Left renal pelvis (tissue), 4 donors: ENCODE measurements at regions not wholly inside any gene's neighbourhood (a gene's known extent, or its start where the extent isn't known, plus 50 kb on each side); places are given as distances from the start of the nearest gene placed in this dataset.
"Not testable (repeated sequence)": the region's sequence is repeated elsewhere in the genome, so short reads cannot be mapped to it uniquely, and the experiment has no call there.

Experiments
- DNase-seq, 4 donors: peaks; one replicate each; pipeline ENCODE4 v3.0.0-alpha.2; 2013; ENCODE audit warnings: low read depth in 4 of 4, low spot score in 3 of 4

DNA sequence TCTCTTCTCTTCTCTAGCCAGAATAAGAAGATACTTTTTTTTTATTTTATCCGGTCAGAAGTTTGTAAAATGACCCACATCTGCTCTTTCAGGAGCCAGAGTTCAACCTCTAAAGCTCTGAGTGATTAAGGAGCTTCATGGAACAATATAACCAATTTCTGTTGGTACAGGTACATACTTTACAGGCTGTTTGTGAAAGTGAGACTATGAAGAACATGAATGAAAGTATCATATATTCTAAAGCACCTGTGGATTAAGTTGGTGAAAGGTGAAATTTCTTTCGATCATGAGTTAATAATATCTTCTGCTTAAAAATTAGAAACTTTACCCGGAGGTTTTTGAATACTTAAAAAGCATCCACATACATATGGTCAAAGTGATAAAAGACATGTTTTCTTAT lies 65.2 kb downstream of the DMRT2 start:
- DNase-seq: no peak

DNA sequence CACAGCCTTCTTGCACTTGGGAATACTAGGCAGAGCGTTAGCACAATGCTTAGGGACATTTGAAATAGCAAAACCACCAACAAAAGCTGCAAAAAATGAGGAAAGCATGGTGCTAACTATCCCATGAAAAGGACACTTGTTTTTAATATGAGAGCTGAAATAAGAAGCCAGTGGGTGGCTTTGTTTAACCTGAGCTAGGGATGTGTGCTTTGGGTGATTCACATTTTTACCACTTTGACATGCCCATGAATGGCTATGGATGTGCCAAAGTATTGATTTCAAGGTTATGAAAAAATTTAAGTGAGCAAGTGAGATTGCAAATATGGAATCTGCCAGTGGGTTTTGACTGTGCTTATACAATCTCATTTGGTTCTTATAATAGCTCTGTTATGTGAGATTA lies 67.3 kb downstream of the DMRT2 start:
- no peak for DNase-seq

DNA sequence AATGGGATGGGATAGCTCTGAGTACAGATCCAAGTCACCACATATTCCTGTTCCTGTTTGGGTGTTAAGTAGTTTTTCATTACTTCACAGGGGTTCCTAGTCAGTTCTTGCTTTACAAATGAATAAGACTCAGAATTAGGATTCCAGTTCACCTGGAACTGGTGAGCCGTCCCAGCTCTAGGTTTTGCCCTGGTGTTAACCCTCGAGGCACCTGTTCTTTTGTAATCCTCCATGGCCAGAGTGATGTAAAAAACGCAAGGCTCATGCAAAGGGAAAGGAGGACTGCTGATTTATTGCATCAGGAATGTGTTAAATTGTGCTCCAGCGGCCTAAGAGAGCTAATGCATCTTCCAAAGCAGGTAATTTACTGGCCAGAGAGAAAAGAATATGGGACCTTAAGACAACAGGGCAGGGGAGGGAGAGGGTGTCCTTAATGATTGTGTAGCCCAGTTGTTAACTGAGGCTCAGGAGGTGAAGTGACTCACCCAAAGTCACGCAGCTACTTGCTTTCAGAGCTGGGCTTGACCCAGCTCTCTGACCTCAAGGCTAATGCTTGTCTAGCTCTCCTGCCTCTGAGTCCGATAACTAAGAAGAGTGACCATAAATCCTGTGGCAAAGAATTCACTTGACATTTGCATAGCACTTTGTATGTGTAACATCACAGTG lies 70.5 kb downstream of the DMRT2 start:
- DNase-seq: no peak

DNA sequence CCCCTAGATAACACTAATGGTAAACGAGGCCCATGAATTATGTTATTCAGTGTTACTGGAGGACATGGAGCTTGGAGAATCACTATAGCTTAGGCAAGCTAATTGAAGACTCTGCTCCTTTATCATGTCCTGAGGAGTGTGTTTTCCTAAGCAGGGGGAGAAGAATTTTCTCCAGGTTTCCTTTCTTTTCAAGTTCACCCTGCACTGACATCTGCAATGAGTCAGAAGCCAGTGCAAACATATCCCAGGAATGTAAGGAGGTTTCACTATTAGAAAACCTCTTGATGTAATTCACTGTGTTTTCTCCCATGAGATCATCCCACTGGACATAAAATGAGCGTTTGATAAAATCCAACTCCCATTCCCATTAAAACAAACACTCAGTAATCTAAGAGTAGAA lies 75.6 kb downstream of the DMRT2 start:
- no peak for DNase-seq

DNA sequence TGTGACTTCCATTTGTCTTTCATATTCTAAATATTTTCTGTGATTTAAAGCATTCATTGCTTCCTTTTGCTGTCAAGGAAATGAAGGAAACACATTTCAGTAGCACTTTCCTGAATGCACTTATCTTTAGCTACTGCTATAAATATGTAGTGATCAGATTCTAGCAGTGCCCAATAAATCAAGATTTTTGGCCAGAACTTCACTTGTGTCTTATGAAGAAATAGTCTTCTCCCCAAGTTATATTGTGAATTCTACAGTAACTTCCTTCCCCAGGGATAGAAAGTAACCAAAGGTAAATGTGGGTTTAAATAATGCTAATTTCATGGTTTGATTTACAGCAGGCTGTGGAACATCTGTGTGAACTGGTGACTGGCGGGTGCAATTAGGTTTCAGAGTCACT lies 77.9 kb downstream of the DMRT2 start:
- DNase-seq: no peak

DNA sequence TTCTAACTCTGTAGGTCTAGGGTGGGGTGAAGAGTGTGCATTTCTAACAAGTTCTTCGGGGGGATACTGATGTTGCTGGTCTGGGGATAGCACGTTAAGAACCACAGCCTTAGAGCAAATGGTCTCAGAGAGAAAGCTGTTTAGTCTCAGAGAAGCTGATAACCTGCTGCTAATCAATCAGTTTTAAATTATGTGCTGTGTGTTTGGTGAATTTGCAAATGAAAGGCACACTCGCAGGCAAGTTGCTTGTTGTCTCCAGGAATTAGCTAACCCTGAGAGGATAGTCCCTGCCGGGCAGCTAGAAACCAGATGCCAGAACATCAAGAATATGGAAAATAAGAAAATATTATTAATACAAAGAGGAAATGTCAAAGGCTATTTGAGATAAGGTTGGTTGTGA lies 79.2 kb downstream of the DMRT2 start:
- no peak for DNase-seq

DNA sequence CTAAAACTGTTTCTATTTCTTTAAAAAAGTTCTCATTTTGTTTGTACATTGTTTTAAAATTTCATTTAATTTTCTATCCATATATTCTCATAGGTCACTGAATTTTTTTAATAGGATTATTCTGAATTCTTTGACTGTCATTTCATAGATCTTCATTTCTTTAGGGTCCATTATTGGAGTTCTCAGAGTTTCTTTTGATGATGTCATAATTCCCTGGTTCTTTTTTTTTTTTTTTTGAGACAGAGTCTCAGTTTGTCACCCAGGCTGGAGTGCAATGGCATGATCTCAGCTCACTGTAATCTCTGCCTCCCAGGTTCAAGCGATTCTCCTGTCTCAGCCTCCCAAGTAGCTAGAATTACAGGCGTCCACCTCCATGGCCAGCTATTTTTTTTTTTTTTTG lies 89.9 kb downstream of the DMRT2 start:
- no peak for DNase-seq

DNA sequence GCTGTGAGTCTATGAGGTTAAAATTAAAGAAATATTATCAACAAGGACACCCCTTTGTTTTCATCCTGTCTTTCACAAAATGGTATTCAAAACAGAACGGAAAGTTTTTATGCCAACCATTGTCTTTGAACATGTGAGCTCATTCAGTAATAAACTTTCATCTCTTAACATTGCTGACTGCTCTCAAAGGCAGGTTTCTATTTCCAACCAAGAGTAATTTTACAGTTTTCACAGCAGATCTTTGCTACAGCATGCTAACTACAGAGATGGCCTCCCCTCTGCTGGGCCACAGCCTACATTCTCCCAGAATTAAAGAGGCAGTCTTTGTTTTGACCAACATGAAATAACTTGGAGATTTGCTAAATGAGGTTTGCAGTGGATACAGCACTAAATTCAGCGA lies 101.5 kb downstream of the DMRT2 start:
- no peak for DNase-seq

DNA sequence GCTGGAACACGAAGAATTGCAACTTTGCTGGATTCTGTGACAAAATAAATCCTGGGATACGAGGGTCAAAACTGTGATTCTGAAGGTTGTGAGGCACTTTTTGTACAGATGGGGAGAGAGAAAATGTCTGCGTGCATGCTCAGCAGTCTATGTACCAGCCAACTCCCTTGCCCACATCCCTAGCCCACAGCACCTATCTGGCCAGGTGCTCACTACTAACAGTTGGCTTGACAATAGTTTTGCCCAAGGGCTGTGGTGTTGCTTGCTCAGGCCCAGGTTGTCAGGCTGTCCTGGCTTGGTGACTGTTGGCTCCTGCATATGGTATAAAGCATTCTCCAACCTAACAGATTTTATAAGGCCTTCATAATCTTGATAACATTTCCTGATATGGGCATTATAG lies 102.0 kb downstream of the DMRT2 start:
- no peak for DNase-seq

DNA sequence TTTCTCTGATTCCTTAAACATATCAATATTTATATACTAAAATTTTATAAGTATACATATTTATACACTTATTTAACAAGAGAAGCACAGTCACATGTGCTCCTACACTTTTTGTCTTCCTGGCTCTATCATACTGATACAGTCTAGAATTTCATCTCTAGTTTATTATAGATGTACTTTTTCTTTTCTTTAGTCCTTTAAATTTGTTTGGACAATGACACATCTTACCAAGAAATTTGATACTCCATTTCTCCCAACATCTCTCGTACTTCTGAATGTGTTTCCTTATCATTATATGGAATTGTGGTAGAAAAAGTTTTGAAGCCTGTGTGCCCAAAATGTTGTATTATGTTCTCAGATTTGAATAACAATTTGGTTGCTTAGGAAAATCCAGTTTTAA lies 104.6 kb downstream of the DMRT2 start:
- no peak for DNase-seq

DNA sequence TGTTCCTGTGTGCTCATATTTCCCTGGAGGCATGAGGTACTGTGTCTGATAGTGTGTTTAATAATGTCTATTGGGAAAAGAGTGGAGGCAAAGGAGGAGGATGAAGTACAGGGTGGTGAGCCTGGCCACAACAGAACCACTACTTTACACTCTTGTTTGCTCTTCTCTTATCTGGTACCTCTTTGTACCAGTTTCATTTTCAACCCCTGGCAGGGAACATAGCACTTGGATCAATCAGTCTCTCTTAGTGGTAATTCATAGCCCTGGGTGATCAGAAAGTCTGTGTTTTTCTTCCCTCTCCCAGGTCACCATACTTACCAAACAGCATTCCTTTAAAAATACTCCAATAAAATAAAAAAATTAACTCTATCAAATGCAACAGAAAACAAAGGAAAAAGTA lies 105.4 kb downstream of the DMRT2 start:
- no peak for DNase-seq

DNA sequence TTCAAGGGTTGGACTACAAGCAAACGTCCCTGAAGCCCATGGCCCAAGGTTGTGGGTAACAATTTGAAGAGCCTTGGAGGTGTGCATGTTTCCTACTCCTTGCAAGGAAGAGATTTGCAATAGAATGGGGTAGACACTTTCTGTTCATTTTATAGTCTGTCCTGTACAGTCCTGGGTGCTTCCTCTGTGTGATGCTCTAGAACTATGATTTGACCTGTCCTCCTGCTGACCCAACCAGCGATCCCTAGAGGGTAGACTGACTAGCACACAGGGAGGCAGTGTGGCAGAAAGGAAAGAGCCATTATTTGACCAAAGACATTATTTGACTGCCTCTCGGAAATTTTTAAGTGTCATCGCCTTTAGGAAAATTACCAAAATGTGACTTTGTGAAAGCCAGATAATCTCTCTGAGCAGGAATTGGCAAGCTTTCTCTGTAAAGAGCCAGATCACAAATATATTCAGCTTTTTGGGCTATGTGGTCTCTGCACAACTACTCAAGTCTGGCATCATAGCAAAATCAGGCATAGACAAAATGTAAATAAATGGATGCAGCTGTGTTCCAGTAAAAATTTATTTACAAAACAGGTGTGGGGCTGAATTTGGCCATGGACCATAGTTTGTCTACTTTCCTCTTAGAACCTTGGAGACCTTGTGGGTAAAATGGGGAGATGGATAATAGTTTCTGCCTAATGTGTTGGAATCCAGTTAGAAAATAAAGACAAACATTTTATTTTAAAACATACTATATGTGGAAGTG lies 106.8 kb downstream of the DMRT2 start:
- no peak for DNase-seq

DNA sequence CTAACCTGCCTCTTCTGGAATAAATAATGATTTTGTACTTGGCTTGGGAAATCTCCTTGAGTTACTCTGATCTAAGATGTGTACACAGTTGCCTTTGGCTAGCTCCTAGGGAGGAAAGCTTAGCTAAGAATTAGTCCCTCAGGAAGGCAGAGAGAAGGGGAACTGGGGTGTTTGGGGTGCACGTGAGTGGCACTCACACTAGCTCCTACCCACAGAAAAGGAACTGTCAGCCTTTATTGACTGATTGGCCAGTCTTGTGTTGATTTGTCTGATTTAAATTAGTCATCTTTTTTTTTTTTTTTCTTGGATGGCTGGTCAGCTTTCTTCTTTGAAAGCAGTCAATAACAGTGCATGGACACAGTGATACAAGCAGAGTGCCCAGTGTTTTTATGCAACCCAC lies 107.7 kb downstream of the DMRT2 start:
- DNase-seq: no peak

DNA sequence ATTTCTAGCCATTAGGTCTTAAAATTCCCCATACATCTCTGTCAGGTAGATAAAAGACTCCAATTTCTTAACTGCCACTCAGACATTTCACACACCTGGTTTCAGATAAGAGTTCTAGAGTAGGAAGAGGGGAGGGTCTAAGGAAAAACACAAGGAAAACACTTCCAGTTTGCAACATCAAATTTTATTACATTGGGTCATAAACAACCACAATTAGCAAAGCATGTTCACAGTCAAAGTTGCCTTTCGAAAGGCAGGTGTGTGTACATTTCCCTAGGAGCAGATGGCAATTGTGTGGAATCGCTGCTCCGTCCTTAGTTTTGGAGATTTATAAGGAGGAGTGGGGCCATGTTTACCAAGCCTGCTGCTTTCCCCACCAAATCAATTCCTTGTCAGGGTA lies 120.8 kb downstream of the DMRT2 start:
- DNase-seq: no peak

DNA sequence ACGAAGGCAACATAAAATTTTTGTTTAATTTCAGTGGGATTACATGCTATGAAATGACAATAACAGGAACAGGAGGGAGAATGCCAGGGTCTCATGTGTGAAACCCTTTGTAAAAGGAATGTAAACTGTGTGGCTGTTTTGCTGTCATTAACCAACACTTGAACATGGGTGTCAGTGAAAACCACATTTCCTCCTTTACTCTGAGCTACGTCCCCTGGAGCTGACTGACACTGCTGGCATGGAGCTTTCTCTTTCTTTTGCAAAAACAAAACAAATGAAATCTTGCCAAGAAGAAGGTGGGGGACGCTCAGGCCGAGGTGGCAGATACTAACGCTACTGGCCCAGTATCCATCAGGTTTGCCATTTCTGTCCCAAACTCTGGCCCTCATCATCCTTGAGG lies 121.4 kb downstream of the DMRT2 start:
- no peak for DNase-seq

DNA sequence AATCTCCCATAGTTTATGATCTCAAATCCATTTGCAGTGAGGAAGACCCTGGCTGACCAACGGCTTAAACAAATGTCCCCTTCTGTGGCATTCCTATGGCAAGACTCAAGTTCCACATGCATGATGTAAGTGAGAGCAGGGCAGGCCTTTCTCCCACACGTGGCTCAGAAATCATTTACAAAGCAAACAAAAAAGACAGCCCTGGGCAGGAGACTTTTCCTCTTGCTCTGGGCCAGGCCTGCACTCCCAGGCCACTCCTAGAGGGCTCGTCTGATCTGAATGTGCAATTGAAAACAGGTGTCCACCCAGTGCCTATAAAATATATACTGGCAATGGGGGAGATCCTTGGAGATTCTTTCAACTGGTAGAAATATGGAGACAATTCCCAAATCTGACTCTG lies 123.1 kb downstream of the DMRT2 start:
- DNase-seq: peak in 2 of 4 donors; percentile 5 to 22

DNA sequence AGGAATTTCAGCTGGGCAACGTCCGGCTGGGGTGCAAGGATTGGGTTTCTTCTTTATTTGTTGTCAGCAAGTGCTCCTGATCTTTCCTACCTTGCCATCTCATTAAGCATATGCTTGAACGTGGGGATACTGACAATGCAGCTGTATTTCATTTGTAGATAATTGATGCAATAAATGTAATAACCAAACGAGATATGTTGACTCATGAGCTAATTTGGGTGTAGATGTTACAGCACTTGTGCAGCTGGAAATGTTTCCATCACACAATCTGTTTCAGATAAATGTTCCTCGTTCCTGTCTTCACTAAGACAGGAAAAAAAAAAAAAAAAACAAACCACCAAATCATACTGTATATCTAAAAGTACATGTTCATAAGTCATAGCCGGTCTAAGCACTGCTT lies 123.8 kb downstream of the DMRT2 start:
- no peak for DNase-seq

DNA sequence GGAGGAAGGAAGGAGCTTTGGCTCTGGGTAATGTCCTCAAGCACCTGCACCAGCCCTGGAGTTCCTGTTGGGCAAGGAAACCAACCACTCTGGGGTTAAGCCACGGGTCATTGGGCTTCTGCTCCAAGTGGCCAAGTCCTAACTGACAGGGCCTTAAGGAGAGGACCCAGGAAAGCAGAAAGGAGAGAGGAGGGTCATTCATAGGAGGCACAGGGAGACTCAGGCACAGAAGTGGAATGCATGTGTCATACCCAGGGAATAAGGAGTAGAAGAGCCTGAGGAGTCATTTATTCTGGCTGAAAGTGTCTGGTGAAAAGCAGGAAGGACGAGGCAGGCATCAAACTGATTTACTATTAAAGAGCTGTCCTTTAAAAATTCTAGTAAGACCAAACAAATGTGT lies 129.2 kb downstream of the DMRT2 start:
- no peak for DNase-seq

DNA sequence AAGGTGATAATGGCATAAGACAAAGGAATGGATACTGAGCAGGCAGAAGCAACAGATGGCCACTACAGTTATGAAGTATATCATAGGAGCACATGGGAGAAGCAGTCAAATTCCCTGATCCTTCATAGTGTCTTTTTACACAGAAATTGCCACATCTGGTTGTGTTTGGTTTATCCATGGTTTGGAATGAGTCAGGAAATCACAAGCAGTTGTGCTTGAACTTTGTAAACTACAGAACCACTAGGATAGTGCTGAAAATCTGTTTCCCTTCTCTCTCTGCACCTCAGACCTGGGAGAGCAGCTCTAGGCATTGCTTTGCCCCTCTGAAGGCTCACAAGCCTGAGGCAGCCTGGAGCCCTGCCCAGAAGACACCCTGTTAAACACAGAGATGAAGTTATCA lies 134.0 kb downstream of the DMRT2 start:
- DNase-seq: no peak

DNA sequence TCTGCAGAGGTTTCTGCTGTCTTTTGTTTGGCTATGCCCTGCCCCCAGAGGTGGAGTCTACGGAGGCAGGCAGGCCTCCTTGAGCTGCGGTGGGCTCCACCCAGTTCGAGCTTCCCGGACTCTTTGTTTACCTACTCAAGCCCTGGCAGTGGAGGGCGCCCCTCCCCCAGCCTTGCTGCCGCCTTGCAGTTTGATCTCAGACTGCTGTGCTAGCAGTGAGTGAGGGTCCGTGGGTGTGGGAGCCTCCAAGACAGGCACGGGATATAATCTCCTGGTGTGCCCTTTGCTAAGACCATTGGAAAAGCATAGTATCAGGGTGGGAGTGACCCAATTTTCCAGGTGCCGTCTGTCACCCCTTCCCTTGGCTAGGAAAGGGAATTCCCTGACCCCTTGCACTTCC lies 137.0 kb downstream of the DMRT2 start:
- not testable (repeated sequence) for DNase-seq

DNA sequence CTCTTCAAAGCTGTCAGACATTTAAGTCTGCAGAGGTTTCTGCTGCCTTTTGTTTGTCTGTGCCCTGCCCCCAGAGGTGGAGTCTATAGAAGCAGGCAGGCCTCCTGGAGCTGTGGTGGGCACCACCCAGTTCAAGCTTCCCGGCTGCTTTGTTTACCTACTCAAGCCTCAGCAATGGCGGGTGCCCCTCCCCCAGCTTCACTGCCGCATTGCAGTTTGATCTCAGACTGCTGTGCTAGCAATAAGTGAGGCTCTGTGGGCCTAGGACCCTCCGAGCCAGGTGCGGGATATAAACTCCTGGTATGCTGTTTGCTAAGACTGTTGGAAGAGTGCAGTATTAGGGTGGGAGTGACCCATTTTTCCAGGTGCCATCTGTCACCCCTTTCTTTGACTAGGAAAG lies 145.5 kb downstream of the DMRT2 start:
- DNase-seq: not testable (repeated sequence)

DNA sequence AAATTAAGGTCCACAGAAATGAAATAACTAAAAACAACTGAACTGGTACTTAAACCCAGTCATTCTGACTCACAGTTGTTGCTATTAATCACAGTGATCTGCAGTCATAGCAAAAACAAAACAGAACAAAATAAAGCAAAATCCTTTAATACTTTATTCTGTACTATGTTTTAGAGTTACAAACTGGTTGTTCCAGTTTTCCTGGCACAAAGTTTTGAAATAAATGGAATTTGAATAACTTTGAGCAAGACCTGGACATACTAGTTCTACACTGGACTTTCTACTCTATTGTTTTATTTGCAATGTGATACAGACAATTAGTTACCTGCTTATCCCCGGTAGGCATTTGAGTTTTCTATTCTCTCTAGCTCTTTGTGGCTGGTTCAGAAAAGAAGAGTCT lies 147.9 kb downstream of the DMRT2 start:
- DNase-seq: peak in 1 of 4 donors; percentile 7

DNA sequence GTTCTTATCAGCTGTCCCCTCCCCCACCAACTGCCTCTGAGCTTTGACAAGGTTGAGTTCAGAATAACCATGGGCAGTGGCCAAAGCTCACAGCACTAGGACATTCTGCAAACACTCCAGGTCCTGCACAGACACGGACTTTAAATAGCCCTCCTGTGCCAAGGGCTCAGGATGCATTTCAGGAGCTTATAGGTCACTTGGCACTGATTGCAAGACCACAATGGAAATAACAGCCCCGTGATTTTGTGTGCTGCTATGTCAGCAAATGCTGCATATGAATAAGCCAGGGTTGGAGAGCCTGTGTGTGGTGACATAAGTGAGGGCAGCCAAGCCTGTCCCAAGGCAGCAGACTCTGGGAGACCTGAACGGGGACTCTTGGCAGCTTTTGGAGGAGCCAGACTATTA lies 150.7 kb downstream of the DMRT2 start:
- peak in 1 of 4 donors; percentile 15 for DNase-seq
